ENCODE measurements at regions not wholly inside any gene's neighbourhood (a gene's known extent, or its start where the extent isn't known, plus 50 kb on each side); places are given as distances from the start of the nearest gene placed in this dataset.

DNA sequence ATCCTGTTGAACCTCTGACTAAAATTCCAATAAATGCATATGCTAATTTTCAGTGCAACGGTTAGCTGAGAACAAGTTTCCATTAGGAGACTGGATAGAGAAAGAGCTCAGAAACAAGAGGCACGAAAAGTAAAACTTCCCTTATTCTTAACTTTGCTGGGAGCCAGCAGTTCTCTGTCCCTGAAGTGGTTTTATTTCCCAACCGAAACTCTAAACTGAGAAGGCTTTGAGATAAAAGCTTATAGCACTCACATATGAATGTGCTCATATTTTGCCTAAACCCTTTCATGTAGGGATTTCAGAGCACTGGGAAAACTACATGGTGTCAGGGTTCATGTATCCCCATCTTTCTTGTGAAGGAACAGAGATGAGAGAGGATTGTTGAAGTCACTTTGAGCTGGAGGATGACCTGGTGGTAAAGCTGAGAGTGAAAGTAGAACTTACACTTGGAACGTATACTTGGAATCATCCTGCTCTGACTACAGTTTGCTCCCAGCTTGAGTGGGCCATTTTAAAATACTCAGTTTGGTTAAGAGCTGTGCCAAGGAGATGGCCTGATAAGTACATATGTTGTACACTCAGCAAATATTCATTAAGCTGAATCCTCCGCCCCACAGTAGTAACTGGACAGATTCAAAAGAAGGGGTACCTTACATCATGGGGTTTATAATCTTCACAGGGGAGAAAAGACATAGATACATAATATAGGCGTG lies 324.2 kb upstream of the CNR1 start:
- 67 to 73% methylated on average over 6 of the region's 6 CpGs for WGBS, 2 donors
- Histone ChIP-seq H3K36me3 (no peaks in the 10 kb centered on the region), H3K27me3 (no peaks in the 10 kb centered on the region), H3K27ac (peak overlapping the region in 1 of 4 donors; percentile 1), H3K4me3 (no peak overlapping the region), H3K9me3 (no peaks in the 10 kb centered on the region), H3K4me1 (no peaks in the 10 kb centered on the region)
- TF ChIP-seq, protein P1, sequence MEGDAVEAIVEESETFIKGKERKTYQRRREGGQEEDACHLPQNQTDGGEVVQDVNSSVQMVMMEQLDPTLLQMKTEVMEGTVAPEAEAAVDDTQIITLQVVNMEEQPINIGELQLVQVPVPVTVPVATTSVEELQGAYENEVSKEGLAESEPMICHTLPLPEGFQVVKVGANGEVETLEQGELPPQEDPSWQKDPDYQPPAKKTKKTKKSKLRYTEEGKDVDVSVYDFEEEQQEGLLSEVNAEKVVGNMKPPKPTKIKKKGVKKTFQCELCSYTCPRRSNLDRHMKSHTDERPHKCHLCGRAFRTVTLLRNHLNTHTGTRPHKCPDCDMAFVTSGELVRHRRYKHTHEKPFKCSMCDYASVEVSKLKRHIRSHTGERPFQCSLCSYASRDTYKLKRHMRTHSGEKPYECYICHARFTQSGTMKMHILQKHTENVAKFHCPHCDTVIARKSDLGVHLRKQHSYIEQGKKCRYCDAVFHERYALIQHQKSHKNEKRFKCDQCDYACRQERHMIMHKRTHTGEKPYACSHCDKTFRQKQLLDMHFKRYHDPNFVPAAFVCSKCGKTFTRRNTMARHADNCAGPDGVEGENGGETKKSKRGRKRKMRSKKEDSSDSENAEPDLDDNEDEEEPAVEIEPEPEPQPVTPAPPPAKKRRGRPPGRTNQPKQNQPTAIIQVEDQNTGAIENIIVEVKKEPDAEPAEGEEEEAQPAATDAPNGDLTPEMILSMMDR (IDR thresholded peaks at IDR 0.05): no peak
- no peak for TF ChIP-seq POLR2A (IDR thresholded peaks at IDR 0.05)
- no peak for TF ChIP-seq EP300 (IDR thresholded peaks at IDR 0.05)
- DNase-seq (ENCODE audit: low spot score in 2 of 2): no peak

DNA sequence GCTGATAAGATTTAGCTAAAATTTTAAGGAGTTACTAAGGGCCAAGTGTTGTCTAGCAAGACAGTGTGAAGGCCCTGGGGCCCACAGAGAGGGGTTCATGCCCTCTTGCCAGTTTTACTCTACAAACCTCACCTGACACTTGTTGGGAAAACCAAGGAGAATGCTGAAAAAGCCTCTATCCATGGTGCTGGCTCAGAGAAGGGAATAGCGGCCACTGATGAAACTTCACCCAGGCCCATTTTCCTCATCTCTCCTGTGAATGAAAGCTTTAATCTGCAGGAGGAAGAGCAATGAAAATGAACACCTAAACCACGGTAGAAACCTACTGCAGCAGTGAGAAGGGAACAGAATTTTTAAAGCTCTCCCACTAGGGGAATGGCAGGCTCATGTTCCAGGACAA lies 317.3 kb upstream of the CNR1 start:
- Histone ChIP-seq H3K27me3 (no peaks in the 10 kb centered on the region), H3K27ac (no peak overlapping the region), H3K4me3 (no peak overlapping the region), H3K9me3 (peaks cover 0 to 17% (median 0%) of the 10 kb centered on the region in 4 donors), H3K36me3 (no peaks in the 10 kb centered on the region), H3K4me1 (no peaks in the 10 kb centered on the region)
- no peak for DNase-seq (ENCODE audit: low spot score in 2 of 2)
- TF ChIP-seq, protein P1 (IDR thresholded peaks at IDR 0.05): no peak
- no peak for TF ChIP-seq POLR2A (IDR thresholded peaks at IDR 0.05)
- TF ChIP-seq EP300 (IDR thresholded peaks at IDR 0.05): no peak
- WGBS, 2 donors: 76 to 92% methylated on average over 2 of the region's 2 CpGs

DNA sequence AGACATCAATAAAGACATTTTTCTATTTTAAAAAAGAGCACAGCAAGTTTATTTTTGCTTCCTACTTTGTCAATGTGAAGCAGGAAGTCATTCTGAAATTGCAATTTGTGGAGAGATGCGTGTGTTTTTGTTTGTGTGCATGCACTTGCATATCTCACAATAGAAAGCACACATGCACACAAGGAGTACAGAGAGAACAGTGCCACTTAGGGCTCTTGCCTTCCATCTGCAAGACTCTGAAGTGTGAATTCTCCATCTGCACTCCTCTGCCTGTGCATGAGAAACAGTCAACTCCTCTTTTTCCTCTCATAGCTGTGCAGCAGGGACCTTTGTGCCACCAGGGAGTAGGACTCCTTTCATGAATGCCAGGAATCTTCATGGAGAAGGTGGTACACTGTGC lies 316.3 kb upstream of the CNR1 start:
- TF ChIP-seq EP300 (IDR thresholded peaks at IDR 0.05) (no peak), POLR2A (IDR thresholded peaks at IDR 0.05) (no peak)
- TF ChIP-seq, protein P1 (IDR thresholded peaks at IDR 0.05): no peak
- Histone ChIP-seq H3K9me3 (peaks cover 0 to 17% (median 0%) of the 10 kb centered on the region in 4 donors), H3K27me3 (no peaks in the 10 kb centered on the region), H3K4me1 (no peaks in the 10 kb centered on the region), H3K27ac (no peak overlapping the region), H3K36me3 (no peaks in the 10 kb centered on the region), H3K4me3 (no peak overlapping the region)
- 57 to 58% methylated on average over 1 of the region's 1 CpG for WGBS, 2 donors
- DNase-seq (ENCODE audit: low spot score in 2 of 2): no peak

DNA sequence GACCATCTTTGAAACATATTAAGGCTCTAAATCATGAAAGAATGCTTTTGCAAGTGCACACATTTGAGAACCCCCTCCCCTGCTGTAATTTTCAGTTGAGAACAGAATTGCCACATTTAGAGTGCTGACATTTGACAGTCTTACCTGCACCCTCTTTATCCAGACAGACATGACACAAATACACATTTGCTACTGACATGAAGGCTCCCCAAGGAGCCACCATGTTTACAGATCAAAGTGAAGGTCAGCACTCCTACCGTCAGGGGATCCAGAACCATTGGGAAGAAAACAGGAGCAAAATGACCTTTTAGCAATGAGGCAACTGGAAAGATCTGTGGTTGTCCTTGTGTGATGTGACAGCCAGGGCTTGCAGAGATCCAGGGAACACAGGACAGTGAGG lies 315.4 kb upstream of the CNR1 start:
- H3K27ac ChIP-seq: no peak overlapping the region
- no peaks in the 10 kb centered on the region for H3K4me1 ChIP-seq
- no peaks in the 10 kb centered on the region for H3K27me3 ChIP-seq
- no peak overlapping the region for H3K4me3 ChIP-seq
- WGBS, 2 donors: 65 to 82% methylated on average over 1 of the region's 1 CpG
- TF ChIP-seq EP300 (IDR thresholded peaks at IDR 0.05): no peak
- H3K36me3 ChIP-seq: no peaks in the 10 kb centered on the region
- DNase-seq (ENCODE audit: low spot score in 2 of 2): no peak
- peaks cover 0 to 17% (median 0%) of the 10 kb centered on the region in 4 donors for H3K9me3 ChIP-seq

DNA sequence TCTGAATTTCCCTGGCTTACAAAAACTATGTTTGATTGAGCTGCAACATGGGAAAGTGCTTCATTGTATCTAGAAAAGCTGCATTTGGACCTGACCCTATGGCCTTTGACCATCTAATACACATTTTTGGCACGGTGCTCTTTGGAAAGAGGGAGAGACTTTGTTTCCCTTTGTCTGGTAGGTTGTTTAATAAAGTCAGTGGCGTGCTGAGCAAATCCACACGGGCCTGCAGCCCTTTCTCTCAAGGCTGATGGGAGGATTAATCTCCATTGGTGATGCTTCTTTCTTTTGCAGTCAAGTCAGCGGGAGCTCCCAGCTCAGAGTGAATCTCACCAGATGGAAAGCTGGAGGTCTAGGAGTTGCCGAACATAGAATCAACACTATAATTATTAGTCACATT lies 314.7 kb upstream of the CNR1 start:
- no peak for DNase-seq (ENCODE audit: low spot score in 2 of 2)
- Histone ChIP-seq H3K36me3 (no peaks in the 10 kb centered on the region), H3K4me1 (no peaks in the 10 kb centered on the region), H3K27me3 (no peaks in the 10 kb centered on the region), H3K27ac (no peak overlapping the region), H3K4me3 (no peak overlapping the region), H3K9me3 (peaks cover 0 to 17% (median 0%) of the 10 kb centered on the region in 4 donors)
- WGBS, 2 donors: 47 to 53% methylated on average over 5 of the region's 5 CpGs
- TF ChIP-seq POLR2A (IDR thresholded peaks at IDR 0.05) (no peak), EP300 (IDR thresholded peaks at IDR 0.05) (no peak)
- TF ChIP-seq, protein P1 (IDR thresholded peaks at IDR 0.05): no peak

Data from tibial nerve (tissue), 4 donors.